ENCODE measurements at regions not wholly inside any gene's neighbourhood (a gene's known extent, or its start where the extent isn't known, plus 50 kb on each side); places are given as distances from the start of the nearest gene placed in this dataset.

DNA sequence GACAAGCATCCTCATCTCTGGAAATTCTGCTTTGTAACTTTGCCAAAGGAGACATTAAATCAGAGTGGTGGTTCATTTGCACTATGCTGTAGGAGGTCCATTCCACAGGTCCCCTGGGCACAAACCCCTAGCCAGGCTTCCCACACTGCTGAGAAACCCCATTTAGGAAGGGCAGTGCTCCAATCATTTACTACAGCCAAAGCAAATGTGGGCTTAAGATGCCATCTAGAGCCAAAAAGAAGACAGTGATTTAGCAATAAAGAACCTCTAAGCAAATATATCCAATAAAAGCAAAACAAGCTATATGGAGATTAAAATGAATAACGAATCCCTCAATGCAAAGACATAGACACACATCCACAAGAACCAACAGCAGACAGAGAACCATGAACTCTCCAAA lies 129.0 kb upstream of the ALDH1B1 start:
- TF ChIP-seq EZH2phosphoT487 (IDR thresholded peaks at IDR 0.05; ENCODE audit: borderline replicate concordance, low read length) = no peak
- TF ChIP-seq, protein P1, sequence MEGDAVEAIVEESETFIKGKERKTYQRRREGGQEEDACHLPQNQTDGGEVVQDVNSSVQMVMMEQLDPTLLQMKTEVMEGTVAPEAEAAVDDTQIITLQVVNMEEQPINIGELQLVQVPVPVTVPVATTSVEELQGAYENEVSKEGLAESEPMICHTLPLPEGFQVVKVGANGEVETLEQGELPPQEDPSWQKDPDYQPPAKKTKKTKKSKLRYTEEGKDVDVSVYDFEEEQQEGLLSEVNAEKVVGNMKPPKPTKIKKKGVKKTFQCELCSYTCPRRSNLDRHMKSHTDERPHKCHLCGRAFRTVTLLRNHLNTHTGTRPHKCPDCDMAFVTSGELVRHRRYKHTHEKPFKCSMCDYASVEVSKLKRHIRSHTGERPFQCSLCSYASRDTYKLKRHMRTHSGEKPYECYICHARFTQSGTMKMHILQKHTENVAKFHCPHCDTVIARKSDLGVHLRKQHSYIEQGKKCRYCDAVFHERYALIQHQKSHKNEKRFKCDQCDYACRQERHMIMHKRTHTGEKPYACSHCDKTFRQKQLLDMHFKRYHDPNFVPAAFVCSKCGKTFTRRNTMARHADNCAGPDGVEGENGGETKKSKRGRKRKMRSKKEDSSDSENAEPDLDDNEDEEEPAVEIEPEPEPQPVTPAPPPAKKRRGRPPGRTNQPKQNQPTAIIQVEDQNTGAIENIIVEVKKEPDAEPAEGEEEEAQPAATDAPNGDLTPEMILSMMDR (conservative IDR thresholded peaks at IDR 0.05; ENCODE audit: low read depth, low read length) = peak; percentile 62
- no peak overlapping the region for H3K27ac ChIP-seq (ENCODE audit: low read length)
- BruUV-seq (replicated peaks) = no TSS peak
- H3F3A ChIP-seq (ENCODE audit: low read length, unreplicated experiment) = no peaks in the 10 kb centered on the region
- H4K20me1 ChIP-seq (ENCODE audit: low read length) = no peaks in the 10 kb centered on the region
- H3K4me2 ChIP-seq (ENCODE audit: low read length) = no peak overlapping the region
- H3K36me3 ChIP-seq (ENCODE audit: low read depth, low read length) = no peaks in the 10 kb centered on the region
- no peaks in the 10 kb centered on the region for H3K4me1 ChIP-seq (ENCODE audit: insufficient read depth, low read length)
- ATAC-seq = peak; percentile 31; the same call in 1 of the 2 replicates
- H3K79me2 ChIP-seq (ENCODE audit: low read length) = no peaks in the 10 kb centered on the region
- no peak overlapping the region for H3K4me3 ChIP-seq (ENCODE audit: low read length)
- H3K9ac ChIP-seq (ENCODE audit: low read length) = no peak overlapping the region
- no peaks in the 10 kb centered on the region for H3K9me3 ChIP-seq (ENCODE audit: low read length)
- no peaks in the 10 kb centered on the region for H3K9me2 ChIP-seq (replicated peaks; ENCODE audit: low read length)
- H2AFZ ChIP-seq (ENCODE audit: low read length) = no peak overlapping the region
- CTCF ChIA-PET = interaction anchor here (0.6 to 1.7 kb wide), 3 partner anchors 104 to 350 kb away, joined by 3 to 10 read pairs (median 5); no protein-coding TSS in a partner anchor
- peak; percentile 52 for DNase-seq
- H3K27me3 ChIP-seq (ENCODE audit: low read length) = no peaks in the 10 kb centered on the region
- POLR2A ChIA-PET (ENCODE audit: unreplicated experiment) = no interaction called here
- intact Hi-C loops (cut with micrococcal nuclease) = loop anchor here (2.0 to 5.0 kb wide), 5 partner anchors 101 to 351 kb away; partner anchors contain the start of gene SHB

DNA sequence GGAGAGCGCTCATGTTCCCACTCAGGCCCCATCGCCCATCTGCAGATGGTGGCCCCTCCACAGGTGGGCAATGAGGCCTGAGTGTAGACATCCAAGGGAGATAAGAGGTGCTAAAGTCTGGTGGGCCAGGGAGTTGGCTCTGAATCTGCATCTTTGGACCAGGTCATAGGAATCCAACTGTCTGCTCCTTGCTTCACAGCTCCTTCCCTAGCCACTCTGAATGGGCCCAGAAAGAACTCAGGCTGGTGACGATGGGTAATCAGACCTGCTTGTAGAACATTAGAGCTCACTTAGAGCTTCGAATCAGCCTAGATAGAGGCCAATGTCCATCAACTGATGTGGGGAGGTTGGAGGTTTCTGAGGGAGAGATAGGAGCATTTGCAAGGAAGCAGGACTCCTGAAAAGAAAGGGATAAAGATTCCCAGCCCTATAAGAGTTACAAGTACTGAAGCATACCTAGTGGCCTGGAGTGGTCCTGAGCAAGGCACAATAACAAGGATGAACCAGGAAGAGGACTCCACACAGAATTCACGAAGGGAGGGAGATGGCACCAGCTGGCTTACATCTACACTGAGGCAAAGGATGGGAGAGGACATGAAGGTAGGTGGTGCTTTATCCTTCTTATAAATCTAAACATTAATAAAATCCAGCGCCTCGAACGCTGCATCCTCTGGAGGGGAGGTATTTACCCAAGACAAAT lies 132.8 kb upstream of the ALDH1B1 start:
- Histone ChIP-seq H3K9me3 (ENCODE audit: low read length) (no peaks in the 10 kb centered on the region), H3K9me2 (replicated peaks; ENCODE audit: low read length) (no peaks in the 10 kb centered on the region), H3K4me1 (ENCODE audit: insufficient read depth, low read length) (no peaks in the 10 kb centered on the region), H4K20me1 (ENCODE audit: low read length) (no peaks in the 10 kb centered on the region), H3K4me3 (ENCODE audit: low read length) (no peak overlapping the region), H3K36me3 (ENCODE audit: low read depth, low read length) (no peaks in the 10 kb centered on the region), H2AFZ (ENCODE audit: low read length) (no peak overlapping the region), H3K27ac (ENCODE audit: low read length) (no peak overlapping the region), H3K9ac (ENCODE audit: low read length) (no peak overlapping the region), H3K27me3 (ENCODE audit: low read length) (no peaks in the 10 kb centered on the region), H3F3A (ENCODE audit: low read length, unreplicated experiment) (no peaks in the 10 kb centered on the region), H3K79me2 (ENCODE audit: low read length) (no peaks in the 10 kb centered on the region), H3K4me2 (ENCODE audit: low read length) (no peak overlapping the region)
- intact Hi-C loops (cut with micrococcal nuclease) = loop anchor here (5.0 kb wide), 4 partner anchors 97 to 242 kb away; partner anchors contain the start of gene SHB
- POLR2A ChIA-PET (ENCODE audit: unreplicated experiment) = no interaction called here
- no TSS peak for BruUV-seq (replicated peaks)
- no peak for TF ChIP-seq EZH2phosphoT487 (IDR thresholded peaks at IDR 0.05; ENCODE audit: borderline replicate concordance, low read length)
- TF ChIP-seq EZH2 (IDR thresholded peaks at IDR 0.05; ENCODE audit: low read length, unreplicated experiment) = no peak
- TF ChIP-seq, protein P1 (conservative IDR thresholded peaks at IDR 0.05; ENCODE audit: low read depth, low read length) = no peak
- ATAC-seq = no peak
- no peak for DNase-seq
- CTCF ChIA-PET = no interaction called here

- Histone ChIP-seq H3K9ac (ENCODE audit: low read length) (no peak overlapping the region), H3K27me3 (ENCODE audit: low read length) (no peaks in the 10 kb centered on the region), H4K20me1 (ENCODE audit: low read length) (no peaks in the 10 kb centered on the region), H3K36me3 (ENCODE audit: low read depth, low read length) (no peaks in the 10 kb centered on the region), H3K4me2 (ENCODE audit: low read length) (no peak overlapping the region), H3K79me2 (ENCODE audit: low read length) (no peaks in the 10 kb centered on the region), H2AFZ (ENCODE audit: low read length) (no peak overlapping the region), H3K27ac (ENCODE audit: low read length) (no peak overlapping the region), H3K9me3 (ENCODE audit: low read length) (no peaks in the 10 kb centered on the region), H3K4me1 (ENCODE audit: insufficient read depth, low read length) (no peaks in the 10 kb centered on the region), H3K9me2 (replicated peaks; ENCODE audit: low read length) (no peaks in the 10 kb centered on the region), H3K4me3 (ENCODE audit: low read length) (no peak overlapping the region), H3F3A (ENCODE audit: low read length, unreplicated experiment) (no peaks in the 10 kb centered on the region)
- no TSS peak for BruUV-seq (replicated peaks)
- intact Hi-C loops (cut with micrococcal nuclease) = no loop called here
- no peak for DNase-seq
- ATAC-seq = no peak
- ChIA-PET CTCF (no interaction called here), POLR2A (ENCODE audit: unreplicated experiment) (no interaction called here)
- TF ChIP-seq EZH2phosphoT487 (IDR thresholded peaks at IDR 0.05; ENCODE audit: borderline replicate concordance, low read length) (no peak), EZH2 (IDR thresholded peaks at IDR 0.05; ENCODE audit: low read length, unreplicated experiment) (no peak)
- TF ChIP-seq, protein P1 (conservative IDR thresholded peaks at IDR 0.05; ENCODE audit: low read depth, low read length) = no peak
These were observed 133.4 kb upstream of the ALDH1B1 start for GRCh38 chr9:38259056-38259455.

Data from PC-3 (cell line).